Inflammatory macrophage (primary cell): ENCODE measurements at regions not wholly inside any gene's neighbourhood (a gene's known extent, or its start where the extent isn't known, plus 50 kb on each side); places are given as distances from the start of the nearest gene placed in this dataset.

ENCODE experiments used
- DNase-seq, 2 donors: peaks; one replicate each; pipeline ENCODE4 v3.0.0-alpha.2; 2020 to 2022

DNA sequence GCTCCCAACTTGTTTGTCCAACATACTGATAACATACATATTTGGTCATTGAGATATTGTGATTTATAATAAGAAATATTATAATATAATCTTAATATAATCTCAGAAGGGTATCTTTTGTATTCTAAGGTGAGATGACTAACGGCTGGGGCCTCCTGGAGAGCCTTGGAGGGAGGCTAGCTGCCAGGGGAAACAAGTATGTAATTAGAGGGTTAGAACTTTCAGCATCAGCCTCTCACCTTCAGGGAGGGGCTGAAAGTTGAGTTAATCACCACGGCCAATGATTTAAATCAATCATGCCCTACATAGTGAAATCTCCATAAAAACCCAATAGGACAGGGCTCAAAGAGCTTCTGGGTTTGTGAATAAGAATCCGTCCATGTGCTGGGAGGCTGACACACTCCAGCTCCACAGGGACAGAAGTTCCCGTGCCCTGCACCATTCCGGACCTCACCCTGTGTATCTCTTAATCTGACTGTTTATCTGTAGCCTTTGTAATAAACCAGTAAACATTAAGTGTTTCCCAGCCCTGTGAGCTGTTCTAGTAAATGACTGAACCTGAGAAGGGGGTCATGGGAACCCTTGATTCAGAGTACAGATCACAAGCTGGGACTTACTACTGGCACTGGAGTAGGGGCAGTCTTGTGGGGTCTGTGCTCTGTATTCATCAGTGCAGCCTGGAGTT, 86.3 kb upstream of the STEAP1B start:
- DNase-seq = no peak

DNA sequence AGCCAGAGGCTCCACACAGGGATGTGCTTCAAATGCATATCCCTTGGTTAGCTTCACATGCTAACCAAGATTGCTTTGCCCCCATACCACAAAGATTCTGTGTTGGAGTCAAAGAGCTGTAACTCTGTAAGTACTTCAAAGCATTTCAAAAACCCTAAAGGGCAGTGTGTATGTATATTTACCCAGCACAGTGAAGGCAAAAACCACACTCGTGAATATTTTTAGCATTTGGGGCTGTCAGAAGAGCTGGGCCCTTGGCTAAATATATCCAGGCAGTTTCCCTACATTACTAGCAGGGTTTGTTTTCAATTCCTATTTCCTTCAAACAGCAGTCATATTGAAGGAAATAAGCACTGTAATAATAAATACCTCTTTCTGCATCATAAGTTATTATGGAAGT, 84.2 kb upstream of the STEAP1B start:
- no peak for DNase-seq

DNA sequence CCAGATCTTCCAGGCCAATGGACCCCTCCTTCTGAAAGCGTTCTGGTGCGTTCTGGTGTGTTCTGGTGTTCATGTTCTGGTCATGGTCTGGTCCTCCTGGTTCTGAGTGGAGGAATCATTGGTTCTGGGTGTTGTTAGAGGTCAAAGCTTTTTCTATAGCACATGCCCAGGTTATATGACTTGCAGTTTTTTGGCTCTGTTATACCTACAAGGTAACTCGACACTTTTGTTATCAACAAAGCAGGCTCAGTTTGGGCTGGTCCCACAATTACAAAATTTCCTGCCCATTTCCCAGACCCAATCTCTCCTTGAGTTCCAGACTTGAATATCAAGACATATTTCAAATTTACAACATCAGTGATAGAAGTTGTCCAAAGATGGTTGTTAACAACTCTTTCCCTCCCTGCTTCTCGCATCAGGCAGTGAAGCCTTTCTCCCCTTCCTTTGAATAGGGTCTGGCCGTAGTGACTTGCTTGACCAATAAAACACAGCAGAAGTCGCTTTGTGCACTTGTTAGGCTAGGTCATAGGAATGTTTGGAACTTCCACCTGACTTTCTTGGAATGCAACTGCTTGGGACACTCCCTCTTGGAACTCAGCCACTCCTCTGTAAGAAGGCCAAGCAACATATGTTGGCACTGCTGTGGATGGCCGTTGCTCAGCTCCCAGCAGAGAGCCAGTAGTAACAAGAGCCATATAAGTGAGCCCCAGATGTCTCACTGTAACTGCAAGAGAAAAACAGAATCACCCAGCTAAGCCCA, 83.1 kb upstream of the STEAP1B start:
- DNase-seq = no peak

DNA sequence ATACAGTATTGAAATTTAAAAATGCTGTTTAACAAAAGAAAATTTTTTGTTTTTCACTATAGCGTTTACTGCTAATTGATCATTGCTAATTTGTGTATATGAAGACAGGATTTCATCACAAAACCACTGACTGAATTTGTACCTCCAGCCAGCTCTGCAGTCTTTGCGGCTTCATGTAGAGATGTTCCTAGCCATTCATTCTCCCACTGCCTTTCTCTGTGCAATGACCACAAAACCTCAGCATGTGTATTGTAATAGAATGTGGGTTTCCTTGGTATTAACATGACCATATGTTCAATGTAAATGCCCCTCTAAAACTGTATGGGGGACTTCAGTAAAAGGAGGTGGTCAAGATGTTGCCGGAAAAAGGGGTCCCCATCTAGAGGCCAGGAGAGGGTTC, 81.1 kb upstream of the STEAP1B start:
- no peak for DNase-seq

DNA sequence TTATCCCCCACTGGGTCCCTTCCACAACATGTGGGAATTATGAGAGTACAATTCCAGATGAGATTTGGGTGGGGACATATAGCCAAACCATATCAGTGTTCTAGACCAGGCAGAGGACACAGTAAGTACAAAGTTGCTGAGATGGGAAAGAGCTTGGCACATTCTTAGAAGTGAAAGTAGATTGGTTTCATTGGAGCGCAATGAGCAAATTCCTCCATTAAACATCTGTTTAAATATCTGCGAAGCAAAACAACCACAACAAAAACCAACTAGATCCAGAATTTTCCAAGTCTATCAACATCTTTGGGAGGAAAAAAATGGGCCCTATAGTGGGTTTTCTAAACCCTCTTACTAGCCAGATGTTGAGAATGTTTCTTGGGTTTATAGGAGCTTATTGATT, 80.0 kb upstream of the STEAP1B start:
- DNase-seq = no peak

DNA sequence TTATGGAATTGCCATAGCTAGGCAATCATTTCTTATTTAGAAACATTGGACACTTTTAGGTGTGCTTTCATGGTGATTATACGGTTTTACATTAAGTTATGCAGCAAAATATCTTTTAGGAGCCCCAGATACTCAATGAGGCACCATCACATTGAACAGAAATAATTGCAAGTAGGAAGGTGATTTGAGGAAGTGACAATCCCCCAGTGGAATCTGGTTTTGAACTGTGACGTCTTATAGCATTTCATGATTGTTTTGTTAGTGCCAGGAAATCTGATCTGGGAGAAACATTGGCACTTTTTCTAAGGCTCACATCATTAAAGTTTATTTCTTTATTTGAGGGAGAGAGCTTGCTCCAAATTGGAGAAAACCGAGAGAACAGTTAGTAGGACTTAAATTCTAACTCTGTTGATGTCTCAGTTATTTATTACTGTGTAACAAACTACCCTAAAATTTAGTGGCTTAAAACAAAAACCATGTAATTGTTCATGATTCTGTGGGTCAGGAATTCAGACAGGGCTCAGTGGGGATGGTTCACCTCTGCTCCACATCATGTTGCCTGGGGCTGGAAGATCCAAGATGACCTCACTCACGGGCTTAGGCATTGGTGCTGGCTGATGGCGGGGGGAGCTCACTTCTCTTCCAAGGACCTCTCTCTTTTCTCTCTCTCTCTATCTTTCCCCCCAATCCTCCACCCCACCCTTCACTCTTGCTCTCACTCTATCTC, 78.2 kb upstream of the STEAP1B start:
- DNase-seq = peak; percentile 32 to 44

DNA sequence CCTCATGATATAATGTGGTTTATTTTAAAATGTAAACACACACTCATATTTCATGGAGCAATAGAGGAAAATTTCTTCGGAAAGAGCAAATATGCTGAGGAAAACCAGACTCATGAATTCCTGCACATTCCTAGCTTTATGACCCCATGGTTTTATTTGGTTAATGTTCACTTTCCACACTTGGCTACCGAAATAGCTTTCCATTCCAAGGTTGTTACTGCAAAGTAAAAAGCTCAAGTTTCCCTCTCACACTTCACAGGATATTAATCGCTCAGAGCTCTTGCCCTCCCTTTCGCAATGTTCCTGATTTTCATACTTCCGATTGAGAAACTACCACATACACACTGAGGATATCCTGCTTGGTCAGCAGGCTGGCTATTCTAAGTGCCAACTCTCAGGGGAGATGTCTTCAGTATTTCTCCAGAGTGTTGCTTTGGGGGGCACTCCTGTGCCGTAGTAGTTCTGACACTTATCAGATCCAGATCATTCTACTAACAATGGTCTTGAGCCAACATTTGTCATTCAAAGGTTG, 77.5 kb upstream of the STEAP1B start:
- peak; percentile 83 to 90 for DNase-seq

DNA sequence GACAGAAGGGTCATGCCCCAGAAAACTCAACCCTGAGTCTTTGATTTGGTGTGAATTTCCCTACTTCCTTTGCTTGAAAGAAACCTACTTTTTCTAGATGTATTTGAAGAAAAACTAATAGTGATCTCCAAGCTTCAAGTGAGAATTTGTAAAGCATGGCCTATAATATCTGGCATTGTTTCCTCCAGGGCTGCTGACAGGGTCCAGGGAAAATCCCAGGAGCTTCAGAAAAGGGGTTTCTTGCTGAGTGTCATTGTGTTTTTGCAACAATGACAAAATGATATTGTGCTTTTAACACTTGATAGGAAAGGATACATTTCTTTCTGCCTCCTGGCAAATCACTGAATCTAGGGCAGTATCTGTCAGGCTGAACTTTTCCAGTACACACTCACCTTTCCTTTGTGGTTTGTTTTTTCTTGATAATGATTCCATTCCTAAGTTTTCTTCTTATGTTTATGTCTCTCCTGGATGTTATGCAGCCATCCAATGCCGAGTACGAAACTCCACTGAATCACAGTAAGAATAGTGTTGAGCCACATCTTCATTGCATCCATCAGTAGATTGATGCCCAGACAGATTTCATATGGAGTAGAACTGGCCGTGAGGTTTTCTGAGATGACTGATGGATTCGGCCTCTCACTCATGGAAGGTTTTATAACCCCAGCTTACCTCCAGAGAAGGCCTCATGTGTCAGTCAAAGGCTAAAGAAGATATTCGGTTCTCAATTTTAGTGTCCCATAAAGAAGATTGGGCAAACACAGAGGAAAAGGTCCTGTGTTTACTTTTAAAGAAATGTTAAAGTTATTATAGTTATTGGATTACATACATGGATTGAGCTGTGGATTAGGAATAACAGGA, 76.9 kb upstream of the STEAP1B start:
- no peak for DNase-seq

DNA sequence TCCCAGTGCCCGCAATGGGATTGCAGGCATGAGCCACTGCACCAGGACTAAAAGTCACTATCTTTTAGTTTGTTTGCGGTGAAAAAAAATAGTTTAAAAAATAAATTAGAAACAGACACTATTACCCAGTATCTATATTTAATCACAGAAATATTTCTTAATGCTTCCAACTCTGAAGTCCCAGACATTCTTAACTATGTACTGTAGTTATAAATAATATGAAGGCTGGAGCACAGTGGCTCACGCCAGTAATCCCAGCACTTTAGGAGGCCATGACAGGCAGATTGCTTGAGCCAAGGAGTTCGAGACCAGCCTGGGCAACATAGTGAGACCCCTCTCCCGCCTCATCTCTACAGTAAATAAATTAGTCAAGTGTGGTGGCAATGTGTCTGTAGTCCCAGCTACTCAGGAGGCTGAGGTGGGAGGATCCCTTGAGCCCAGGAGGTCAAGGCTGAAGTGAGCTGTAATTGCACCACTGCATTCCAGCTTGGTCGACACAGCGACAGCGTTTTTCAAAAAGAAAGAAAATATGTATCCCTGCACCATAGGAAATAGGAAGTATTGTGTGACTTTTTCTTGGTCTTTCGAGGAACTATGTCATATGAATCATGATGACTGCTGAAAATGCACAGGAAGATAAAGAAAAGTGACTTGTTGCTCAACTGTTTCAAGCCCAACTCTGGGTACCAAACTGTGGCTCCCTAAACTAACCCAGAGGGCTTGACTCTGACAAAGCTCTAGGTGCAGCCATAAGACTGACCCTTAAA, 74.9 kb upstream of the STEAP1B start:
- DNase-seq = peak; percentile 50 to 80

DNA sequence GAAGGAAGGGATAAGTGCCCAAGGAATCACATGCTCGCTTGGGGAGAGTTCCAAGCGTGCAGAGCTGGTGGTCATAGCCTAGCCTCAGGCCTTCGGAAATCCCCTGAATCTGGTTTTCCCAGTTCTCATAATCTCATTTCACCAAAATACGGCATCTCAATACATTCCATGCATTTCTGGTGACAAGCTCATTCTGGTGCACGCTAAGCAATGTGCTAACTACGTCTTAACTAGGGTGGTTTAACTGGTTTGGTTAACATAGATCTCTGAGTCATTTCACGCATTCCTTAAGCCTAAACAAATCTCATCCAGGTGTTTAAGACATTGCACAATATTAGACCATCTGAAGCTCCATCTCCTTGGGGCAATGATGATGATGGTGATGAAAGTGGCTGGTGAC, 72.9 kb upstream of the STEAP1B start:
- no peak for DNase-seq

DNA sequence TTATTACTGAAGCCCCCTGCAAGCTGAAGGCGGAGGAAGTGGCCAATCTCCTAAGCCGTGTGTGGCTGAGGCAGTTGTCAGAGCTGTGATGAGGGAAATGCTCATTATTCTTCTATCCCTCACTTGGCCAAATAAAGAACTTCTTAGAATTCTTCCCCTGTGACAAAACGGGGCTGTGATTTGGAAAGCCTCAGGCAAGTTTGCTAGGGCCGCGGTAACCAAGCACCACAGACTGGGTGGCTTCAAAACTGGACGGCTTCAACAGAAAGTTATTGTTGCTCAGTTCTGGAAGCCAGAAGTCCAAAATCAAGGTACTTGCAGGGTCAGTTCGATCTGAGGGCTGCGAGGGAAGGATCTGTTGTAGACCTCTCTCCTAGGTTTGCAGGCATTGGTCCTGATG, 72.3 kb upstream of the STEAP1B start:
- no peak for DNase-seq

DNA sequence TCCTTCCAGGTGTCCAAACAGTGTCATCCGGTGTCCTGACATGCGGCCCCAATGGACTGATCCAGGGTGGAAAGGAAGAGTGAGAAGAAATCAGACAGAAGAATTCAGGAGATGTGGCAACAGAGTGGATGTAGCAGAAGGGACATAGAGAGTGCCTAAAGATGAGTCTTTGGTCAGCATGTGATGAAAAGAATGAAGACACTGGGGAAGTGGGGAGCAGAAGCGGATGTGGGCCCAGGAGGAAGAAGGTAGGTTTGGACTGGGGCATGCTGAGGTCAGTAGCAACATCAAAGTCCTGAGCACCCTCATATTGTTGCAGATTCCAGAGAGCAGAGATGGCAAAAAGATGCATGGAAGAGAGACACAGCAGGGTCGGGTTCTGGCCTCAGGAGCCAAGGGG, 71.8 kb upstream of the STEAP1B start:
- peak; percentile 47 to 55 for DNase-seq

DNA sequence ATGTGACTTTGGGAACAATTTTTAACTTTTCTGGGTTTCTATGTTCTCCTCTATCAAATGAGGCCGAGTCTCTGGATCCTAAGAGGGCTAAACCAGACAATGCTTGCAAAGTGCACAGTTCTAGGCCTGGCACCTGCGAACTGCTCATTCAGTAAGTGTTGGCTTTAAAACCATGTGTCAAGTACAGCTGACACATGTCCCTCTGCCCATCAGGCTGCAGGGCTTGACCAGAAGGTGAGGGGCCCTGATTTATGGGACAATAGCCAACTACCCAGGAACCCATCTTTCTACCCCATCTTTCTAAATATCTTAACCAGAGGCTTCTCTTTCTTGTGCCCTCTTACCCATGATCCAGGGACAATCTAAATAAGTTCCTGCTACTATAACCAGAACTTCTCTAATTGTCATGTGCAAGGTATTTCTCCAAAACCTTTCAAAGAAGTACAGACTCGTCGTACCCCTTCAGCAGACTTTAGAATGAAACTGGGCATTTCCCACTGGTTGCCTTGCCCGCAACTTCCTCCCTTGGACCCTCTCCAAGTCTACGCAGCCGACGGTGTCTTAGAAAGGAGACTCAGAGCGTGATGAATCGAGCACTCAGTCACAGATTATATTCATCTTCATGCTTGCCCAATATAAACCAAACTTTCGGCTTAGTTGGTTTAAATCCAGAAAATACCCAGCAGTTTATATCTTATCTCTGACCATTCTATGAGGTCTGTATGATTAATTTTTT, 69.8 kb upstream of the STEAP1B start:
- DNase-seq = peak; percentile 83 to 92

DNA sequence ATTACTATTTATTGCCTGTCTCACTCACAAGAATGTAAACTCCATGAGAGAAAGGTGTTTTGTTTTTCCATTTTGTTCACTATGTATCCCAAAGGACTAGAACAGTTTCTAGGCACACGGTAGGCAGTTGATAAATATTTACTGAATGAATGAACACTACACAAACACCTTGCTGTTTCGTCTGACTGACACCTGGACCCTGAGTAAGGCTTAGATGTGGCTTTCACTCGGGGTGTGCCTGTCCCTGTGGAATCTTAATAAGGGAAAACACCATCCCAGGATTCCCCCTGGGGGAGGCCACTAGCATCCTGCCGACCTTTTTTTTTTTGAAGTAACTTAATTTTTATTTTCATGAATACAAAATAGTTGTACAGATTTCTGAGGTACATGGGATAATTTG, 66.6 kb upstream of the STEAP1B start:
- no peak for DNase-seq

DNA sequence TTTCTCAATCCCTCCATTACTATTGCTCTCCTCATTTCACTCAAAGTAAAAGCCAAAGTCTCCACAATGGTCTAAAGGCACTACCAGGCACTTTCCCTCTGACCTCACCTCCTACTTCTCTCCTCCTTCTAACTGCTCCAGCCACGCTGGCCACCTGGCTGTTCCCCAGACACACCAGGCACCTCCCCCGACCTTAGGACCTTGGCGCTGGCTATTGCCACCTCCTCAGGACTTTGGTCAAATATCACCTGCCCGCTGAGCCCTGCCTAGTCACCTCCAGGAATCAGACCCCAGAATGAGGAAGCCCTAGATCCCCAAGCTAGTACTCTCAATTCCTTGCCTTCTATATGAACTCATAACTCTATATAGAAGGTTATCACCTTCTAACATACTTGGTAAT, 66.2 kb upstream of the STEAP1B start:
- DNase-seq = no peak

DNA sequence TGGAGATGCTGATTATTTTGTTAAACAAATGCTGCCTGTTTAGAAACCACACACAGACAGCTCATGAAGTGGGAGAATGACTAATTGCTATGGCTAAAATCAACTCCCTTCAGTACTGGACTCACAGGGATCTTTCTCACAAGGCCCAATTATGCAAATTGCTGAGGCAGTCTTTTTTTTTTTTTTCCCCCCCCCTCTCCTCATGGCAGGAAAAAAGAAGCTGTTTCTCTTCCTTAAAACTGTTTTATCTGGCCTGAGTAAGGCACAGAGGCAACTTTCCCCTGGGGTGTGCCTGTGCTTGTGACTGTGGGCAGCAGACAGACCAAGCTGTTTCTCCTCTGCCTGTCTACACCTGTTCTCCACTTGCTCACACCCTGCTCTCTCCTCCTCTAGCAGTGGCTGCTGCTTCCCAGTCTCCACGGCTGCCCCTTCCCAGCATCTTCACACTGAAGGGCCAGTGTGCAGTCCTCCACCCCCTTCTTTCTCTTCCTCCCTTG, 65.4 kb upstream of the STEAP1B start:
- DNase-seq = peak; percentile 56 to 77

DNA sequence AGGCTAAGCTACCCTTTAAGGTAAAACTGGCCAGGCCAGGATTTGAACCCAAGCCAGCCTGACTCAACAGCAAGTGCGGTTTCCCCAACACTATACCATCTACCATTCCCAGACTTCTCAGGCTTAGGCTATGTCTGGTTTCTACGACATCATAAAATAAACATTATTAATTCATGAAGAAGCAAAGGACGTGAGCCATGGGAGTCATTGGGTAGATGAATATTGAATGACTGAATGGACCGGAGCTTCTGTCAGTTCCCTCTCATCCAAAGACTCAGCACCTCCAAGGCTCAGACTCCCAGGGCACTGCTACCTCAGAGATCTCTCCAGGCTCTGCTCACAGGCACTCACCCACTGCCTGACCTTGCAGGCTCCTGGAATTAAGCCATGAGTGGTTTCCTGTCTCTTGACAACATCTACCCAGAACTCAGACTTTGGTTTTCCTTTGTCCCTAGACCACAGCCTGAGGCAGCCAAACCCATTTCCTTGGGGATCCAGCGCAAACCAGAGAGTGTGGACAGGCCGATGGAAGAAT, 64.6 kb upstream of the STEAP1B start:
- no peak for DNase-seq

DNA sequence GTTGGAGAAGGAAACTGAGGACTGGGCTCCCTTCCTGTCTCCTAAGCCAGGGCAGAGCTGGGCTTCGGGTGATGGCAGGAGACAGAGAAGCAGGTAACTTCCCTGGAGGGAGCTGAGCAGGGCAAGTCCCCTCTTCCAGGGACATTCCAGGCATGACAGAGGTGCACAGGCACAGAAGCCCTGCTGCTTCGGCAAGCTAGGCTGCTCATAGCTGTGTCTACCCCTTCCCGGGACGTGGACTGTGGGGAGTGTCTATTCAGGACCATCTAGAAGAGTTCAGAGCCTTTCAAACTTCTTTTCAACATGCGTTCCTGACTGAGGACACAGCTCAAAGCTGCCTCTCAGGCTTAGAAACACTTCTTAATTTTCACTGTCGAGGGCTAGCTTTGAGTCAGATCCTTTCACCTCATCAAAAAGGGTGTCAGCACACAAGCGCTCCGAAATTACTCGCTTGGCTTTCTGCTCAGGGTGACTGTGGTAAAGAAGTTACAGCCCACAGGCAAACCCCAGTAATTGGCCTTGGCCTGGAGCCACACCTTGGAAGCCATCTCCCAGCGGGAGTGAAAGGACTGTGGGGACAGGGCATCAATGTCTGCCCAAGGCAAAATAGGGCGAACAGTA, 63.7 kb upstream of the STEAP1B start:
- DNase-seq = no peak

DNA sequence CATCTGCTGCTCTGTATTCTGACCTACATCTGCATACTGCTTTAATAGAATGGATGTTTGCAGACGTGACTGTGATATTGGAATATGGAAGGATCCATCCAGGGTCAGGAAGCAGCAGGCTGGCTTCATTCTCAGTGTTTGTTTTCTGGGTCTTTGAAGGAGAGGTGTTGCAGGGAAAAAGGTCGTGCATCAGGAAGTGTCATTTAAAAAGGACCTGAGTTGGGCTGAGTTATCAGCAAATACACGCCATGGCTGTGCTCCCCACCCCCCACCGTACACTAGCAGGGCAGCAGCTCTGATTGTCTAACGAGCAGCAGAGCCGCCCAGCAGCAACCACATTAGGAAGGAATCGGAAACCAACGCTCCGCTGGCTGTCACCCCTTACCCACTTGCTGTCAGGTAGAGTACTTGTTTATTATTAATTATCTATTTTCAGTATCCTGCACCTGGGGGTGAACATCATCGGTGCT, 63.1 kb upstream of the STEAP1B start:
- DNase-seq = no peak
